Smooth muscle cell (in vitro differentiated cells): ENCODE measurements at regions not wholly inside any gene's neighbourhood (a gene's known extent, or its start where the extent isn't known, plus 50 kb on each side); places are given as distances from the start of the nearest gene placed in this dataset.
"Not testable (repeated sequence)": the region's sequence is repeated elsewhere in the genome, so short reads cannot be mapped to it uniquely, and the experiment has no call there.

Source experiments
- DNase-seq: peaks from one replicate; lab custom pipeline; 2025; ENCODE audit not compliant: unreplicated experiment; lab: John Stamatoyannopoulos, UW
- H2AFZ ChIP-seq: fragments of 200-600 bp; sonication (generic); 2 replicates; pipeline ENCODE4 v1.6.0; 2016; ENCODE audit warnings: antibody characterized with exemption, low read depth, mild to moderate bottlenecking
- H3F3A ChIP-seq: fragments of 200-600 bp; sonication (generic); 2 replicates; pipeline ENCODE4 v1.6.0; 2017; ENCODE audit warnings: antibody characterized with exemption, low read depth
- H3K27ac ChIP-seq: fragments of 200-600 bp; sonication (generic); 2 replicates; pipeline ENCODE4 v1.5.1; 2016; ENCODE audit warnings: low read depth, mild to moderate bottlenecking
- H3K27me3 ChIP-seq: fragments of 200-600 bp; sonication (generic); 2 replicates; pipeline ENCODE4 v1.6.1; 2016; ENCODE audit warnings: low read depth, mild to moderate bottlenecking
- H3K36me3 ChIP-seq: fragments of 200-600 bp; sonication (generic); 2 replicates; pipeline ENCODE4 v1.5.1; 2016; ENCODE audit warnings: low read depth
- H3K4me1 ChIP-seq: fragments of 200-600 bp; sonication (generic); 2 replicates; pipeline ENCODE4 v1.5.1; 2016; ENCODE audit warnings: low read depth
- H3K4me2 ChIP-seq: fragments of 200-600 bp; sonication (generic); 2 replicates; pipeline ENCODE4 v1.6.0; 2016; ENCODE audit warnings: mild to moderate bottlenecking
- H3K4me3 ChIP-seq: fragments of 200-600 bp; sonication (generic); 2 replicates; pipeline ENCODE4 v1.5.1; 2016; ENCODE audit warnings: mild to moderate bottlenecking
- H3K79me2 ChIP-seq: fragments of 200-600 bp; sonication (generic); 2 replicates; pipeline ENCODE4 v1.6.0; 2016; ENCODE audit warnings: low read depth, mild to moderate bottlenecking
- H3K9ac ChIP-seq: fragments of 200-600 bp; sonication (generic); 2 replicates; pipeline ENCODE4 v1.6.0; 2016; ENCODE audit warnings: low read depth
- H3K9me3 ChIP-seq: fragments of 200-600 bp; sonication (generic); replicated peaks from 2 replicates; pipeline ENCODE4 v1.5.1; 2016; ENCODE audit warnings: low read depth
- H4K20me1 ChIP-seq: fragments of 200-600 bp; sonication (generic); 2 replicates; pipeline ENCODE4 v1.6.0; 2016; ENCODE audit warnings: low read depth
- WGBS: methylation state at CpG from one replicate; pipeline ENCODE4 v1.1.7; 2016; ENCODE audit warnings: low lambda C conversion rate; 5-methylcytosine and 5-hydroxymethylcytosine counted together
- TF ChIP-seq, protein P1 (sequence below): fragments of 200-600 bp; sonication (generic); IDR thresholded peaks from 2 replicates; pipeline ENCODE4 v1.5.1; 2017; ENCODE audit warnings: borderline replicate concordance, mild to moderate bottlenecking, antibody characterized with exemption; ENCODE audit not compliant: insufficient read depth, poor library complexity, severe bottlenecking

DNA sequence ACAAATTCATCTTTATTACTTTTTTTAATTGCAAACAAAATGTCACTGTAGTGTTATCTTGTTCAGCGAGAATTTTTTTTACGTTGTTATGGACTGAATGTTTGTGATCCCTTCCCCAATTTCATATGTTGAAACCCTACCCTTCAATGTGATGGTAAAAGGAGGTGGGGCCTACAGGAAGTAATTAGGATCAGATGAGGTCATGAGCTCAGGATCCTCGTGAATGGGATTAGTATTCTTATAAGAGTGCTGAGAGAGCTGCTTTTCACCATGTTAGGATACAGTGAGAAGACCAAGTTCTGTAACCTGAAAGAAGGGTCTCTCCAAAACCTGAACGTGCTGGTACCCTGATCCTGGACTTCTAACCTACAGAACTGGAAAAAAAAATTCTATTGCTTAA is 646.0 kb upstream of the TMPRSS15 start:
- 74% methylated on average over 4 of the region's 4 CpGs for WGBS

GRCh38 chr21:19065164-19065563 is 661.6 kb upstream of the TMPRSS15 start:
- H3K27me3 ChIP-seq: no peaks in the 10 kb centered on the region
- H2AFZ ChIP-seq: no peak overlapping the region
- H3K4me3 ChIP-seq: no peak overlapping the region
- H3F3A ChIP-seq: no peaks in the 10 kb centered on the region
- H3K4me2 ChIP-seq: no peak overlapping the region
- no peaks in the 10 kb centered on the region for H3K36me3 ChIP-seq
- no peak overlapping the region for H3K27ac ChIP-seq
- no peak overlapping the region for H3K9ac ChIP-seq
- H3K4me1 ChIP-seq: no peaks in the 10 kb centered on the region
- 90% methylated on average over 8 of the region's 8 CpGs for WGBS
- H4K20me1 ChIP-seq: no peaks in the 10 kb centered on the region
- H3K79me2 ChIP-seq: no peaks in the 10 kb centered on the region
- DNase-seq: no peak
- H3K9me3 ChIP-seq: no peaks in the 10 kb centered on the region
- TF ChIP-seq, protein P1, sequence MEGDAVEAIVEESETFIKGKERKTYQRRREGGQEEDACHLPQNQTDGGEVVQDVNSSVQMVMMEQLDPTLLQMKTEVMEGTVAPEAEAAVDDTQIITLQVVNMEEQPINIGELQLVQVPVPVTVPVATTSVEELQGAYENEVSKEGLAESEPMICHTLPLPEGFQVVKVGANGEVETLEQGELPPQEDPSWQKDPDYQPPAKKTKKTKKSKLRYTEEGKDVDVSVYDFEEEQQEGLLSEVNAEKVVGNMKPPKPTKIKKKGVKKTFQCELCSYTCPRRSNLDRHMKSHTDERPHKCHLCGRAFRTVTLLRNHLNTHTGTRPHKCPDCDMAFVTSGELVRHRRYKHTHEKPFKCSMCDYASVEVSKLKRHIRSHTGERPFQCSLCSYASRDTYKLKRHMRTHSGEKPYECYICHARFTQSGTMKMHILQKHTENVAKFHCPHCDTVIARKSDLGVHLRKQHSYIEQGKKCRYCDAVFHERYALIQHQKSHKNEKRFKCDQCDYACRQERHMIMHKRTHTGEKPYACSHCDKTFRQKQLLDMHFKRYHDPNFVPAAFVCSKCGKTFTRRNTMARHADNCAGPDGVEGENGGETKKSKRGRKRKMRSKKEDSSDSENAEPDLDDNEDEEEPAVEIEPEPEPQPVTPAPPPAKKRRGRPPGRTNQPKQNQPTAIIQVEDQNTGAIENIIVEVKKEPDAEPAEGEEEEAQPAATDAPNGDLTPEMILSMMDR: no peak

More for the DNA sequence above, 646.0 kb upstream of the TMPRSS15 start:
- Histone ChIP-seq H4K20me1 (no peaks in the 10 kb centered on the region), H3K9ac (no peak overlapping the region), H3K4me1 (no peaks in the 10 kb centered on the region), H3F3A (no peaks in the 10 kb centered on the region), H3K27ac (no peak overlapping the region), H3K9me3 (peaks cover 3% of the 10 kb centered on the region), H3K79me2 (no peaks in the 10 kb centered on the region), H3K4me3 (no peak overlapping the region), H3K36me3 (no peaks in the 10 kb centered on the region), H2AFZ (no peak overlapping the region), H3K4me2 (no peak overlapping the region), H3K27me3 (no peaks in the 10 kb centered on the region)
- no peak for DNase-seq
- TF ChIP-seq, protein P1: no peak

GRCh38 chr21:19076031-19076430 is 672.4 kb upstream of the TMPRSS15 start:
- no peak for DNase-seq
- no peaks in the 10 kb centered on the region for H3K27me3 ChIP-seq
- no peak overlapping the region for H2AFZ ChIP-seq
- no peak overlapping the region for H3K9ac ChIP-seq
- whole genome bisulfite sequencing: 87% methylated on average over 1 of the region's 1 CpG
- H3K4me1 ChIP-seq: no peaks in the 10 kb centered on the region
- no peak overlapping the region for H3K27ac ChIP-seq
- no peaks in the 10 kb centered on the region for H3K79me2 ChIP-seq
- H3K4me3 ChIP-seq: no peak overlapping the region
- no peak overlapping the region for H3K4me2 ChIP-seq
- no peaks in the 10 kb centered on the region for H3F3A ChIP-seq
- H4K20me1 ChIP-seq: no peaks in the 10 kb centered on the region
- no peaks in the 10 kb centered on the region for H3K9me3 ChIP-seq
- H3K36me3 ChIP-seq: no peaks in the 10 kb centered on the region
- TF ChIP-seq, protein P1: no peak

GRCh38 chr21:19109694-19110093 is 706.1 kb upstream of the TMPRSS15 start:
- no peak overlapping the region for H3K9ac ChIP-seq
- no peaks in the 10 kb centered on the region for H3K27me3 ChIP-seq
- no peaks in the 10 kb centered on the region for H3K79me2 ChIP-seq
- no peak overlapping the region for H3K27ac ChIP-seq
- no peak overlapping the region for H2AFZ ChIP-seq
- H3K4me2 ChIP-seq: no peak overlapping the region
- H3F3A ChIP-seq: no peaks in the 10 kb centered on the region
- no peaks in the 10 kb centered on the region for H3K9me3 ChIP-seq
- no peaks in the 10 kb centered on the region for H3K36me3 ChIP-seq
- 93% methylated on average over 2 of the region's 2 CpGs for WGBS
- H3K4me1 ChIP-seq: no peaks in the 10 kb centered on the region
- no peak overlapping the region for H3K4me3 ChIP-seq
- H4K20me1 ChIP-seq: no peaks in the 10 kb centered on the region
- TF ChIP-seq, protein P1: no peak
- no peak for DNase-seq

DNA sequence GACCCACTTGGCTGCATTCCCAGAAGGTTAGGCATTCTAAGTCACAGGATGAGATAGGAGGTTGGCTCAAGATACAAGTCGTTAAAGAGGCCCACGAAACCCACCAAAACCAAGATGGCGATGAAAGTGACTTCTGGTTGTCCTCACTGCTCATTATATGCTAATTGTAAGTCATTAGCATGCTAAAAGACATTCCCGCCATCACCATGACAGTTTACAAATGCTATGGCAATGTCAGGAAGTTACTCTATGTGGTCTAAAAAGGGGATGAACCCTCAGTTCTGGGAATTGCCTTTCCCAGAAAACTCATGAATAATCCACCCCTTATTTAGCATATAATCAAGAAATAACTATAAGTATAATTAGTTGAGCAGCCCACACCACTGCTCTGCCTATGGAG is 715.7 kb upstream of the TMPRSS15 start:
- not testable (repeated sequence) for H3K9me3 ChIP-seq, H3K36me3 ChIP-seq, H2AFZ ChIP-seq, H3K4me3 ChIP-seq, H3K27ac ChIP-seq, DNase-seq, H3K4me2 ChIP-seq, H3K4me1 ChIP-seq, H3K79me2 ChIP-seq, H3K9ac ChIP-seq, H3F3A ChIP-seq, H3K27me3 ChIP-seq, H4K20me1 ChIP-seq
- 87% methylated on average over 4 of the region's 4 CpGs for WGBS
